ENCODE measurements at regions not wholly inside any gene's neighbourhood (a gene's known extent, or its start where the extent isn't known, plus 50 kb on each side); places are given as distances from the start of the nearest gene placed in this dataset.
"Not testable (repeated sequence)": the region's sequence is repeated elsewhere in the genome, so short reads cannot be mapped to it uniquely, and the experiment has no call there.

DNA sequence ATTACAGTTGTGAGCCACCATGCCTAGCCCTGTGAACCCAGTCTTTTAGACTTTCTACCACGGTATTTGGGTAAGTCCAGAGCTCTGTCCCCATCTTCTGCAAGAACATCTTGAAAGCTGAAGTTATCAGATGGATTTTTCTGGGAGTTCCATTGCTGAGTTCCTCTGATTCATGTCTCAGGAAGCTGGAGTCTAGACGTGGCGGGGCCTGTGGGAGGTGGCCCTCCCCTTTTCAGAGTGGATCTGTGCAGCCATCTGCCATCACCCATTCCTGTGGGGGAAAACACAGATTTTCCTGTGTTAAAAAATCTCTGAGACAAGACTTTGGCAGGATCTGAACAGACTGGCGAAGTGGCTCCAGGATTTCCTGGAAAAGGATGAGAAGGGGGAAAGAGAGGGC, 234.3 kb downstream of the NPIPA7 start:
- H3K27me3 Mint-ChIP-seq (ENCODE audit: low read depth); H3K36me3 Mint-ChIP-seq (ENCODE audit: low read depth); H3K9me3 Mint-ChIP-seq; H3K4me1 Mint-ChIP-seq; H3K4me3 Mint-ChIP-seq; H3K27ac Mint-ChIP-seq: not testable (repeated sequence)

DNA sequence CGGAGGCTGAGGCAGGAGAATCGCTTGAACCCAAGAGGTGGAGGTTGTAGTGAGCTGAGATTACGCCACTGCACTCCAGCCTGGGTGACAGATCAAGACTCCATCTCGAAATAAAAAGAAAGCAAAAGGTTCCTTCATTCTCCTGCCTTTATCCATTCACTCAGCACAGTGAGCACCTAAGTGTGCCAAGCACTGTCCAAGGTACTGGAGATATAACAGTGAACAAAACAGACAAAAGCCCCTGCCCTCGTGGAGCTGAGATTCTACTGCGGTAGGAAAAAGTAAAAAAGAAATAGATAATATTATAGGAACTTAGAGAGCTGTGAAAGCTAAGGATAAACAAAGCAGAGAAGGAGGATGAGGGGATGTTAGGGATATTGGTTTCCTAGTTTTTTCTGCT, 235.5 kb downstream of the NPIPA7 start:
- not testable (repeated sequence) for H3K4me3 Mint-ChIP-seq; H3K36me3 Mint-ChIP-seq (ENCODE audit: low read depth); H3K27ac Mint-ChIP-seq; H3K27me3 Mint-ChIP-seq (ENCODE audit: low read depth); H3K4me1 Mint-ChIP-seq; H3K9me3 Mint-ChIP-seq

GRCh38 chr16:16618963-16619465, 240.1 kb downstream of the NPIPA7 start:
- not testable (repeated sequence) for H3K27ac Mint-ChIP-seq; H3K4me3 Mint-ChIP-seq; H3K27me3 Mint-ChIP-seq (ENCODE audit: low read depth); H3K9me3 Mint-ChIP-seq; H3K36me3 Mint-ChIP-seq (ENCODE audit: low read depth); H3K4me1 Mint-ChIP-seq

DNA sequence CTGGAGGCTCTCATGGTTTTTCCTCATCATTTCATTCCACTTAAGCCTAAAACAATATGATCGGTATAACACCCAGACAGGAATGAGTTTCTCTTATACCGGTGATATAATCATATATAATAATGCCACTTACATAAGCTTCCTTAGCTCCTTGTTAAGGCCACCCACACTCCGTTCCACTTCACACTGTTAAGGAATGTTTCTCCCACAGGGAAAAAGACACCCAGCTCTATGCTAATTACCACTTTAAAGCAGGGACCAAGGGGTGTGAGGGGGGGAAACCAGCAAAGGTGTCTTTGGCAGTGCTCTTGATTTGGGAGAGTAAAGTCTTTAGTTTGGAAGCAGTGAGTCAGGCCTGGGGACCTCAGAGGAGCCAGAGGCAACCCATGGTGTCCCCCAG, 245.4 kb downstream of the NPIPA7 start:
- H3K4me1 Mint-ChIP-seq; H3K9me3 Mint-ChIP-seq; H3K27me3 Mint-ChIP-seq (ENCODE audit: low read depth); H3K4me3 Mint-ChIP-seq; H3K27ac Mint-ChIP-seq; H3K36me3 Mint-ChIP-seq (ENCODE audit: low read depth): not testable (repeated sequence)

DNA sequence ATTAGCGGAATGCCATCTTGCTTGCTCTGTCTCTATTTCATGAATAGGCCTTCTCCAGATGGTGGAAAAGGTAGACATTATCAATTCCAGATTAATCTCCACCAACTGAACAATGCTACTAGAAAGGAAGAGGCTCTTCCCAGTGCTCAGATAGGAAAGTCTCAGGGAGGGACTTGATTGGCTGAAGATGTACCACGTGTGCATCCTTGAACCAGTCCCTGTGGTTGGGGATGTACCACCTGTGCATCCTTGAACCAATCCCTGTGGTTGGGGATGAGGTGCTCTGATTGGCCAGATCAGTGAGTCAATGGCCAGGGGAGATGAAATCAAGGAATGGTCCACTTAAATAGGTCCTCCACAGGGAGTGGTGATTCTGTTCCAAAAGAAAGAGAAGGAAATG, 246.2 kb downstream of the NPIPA7 start:
- H3K4me3 Mint-ChIP-seq; H3K4me1 Mint-ChIP-seq; H3K9me3 Mint-ChIP-seq; H3K36me3 Mint-ChIP-seq (ENCODE audit: low read depth); H3K27ac Mint-ChIP-seq; H3K27me3 Mint-ChIP-seq (ENCODE audit: low read depth): not testable (repeated sequence)

GRCh38 chr16:16627865-16628264, 248.9 kb downstream of the NPIPA7 start:
- not testable (repeated sequence) for H3K4me3 Mint-ChIP-seq; H3K36me3 Mint-ChIP-seq (ENCODE audit: low read depth); H3K27ac Mint-ChIP-seq; H3K9me3 Mint-ChIP-seq; H3K4me1 Mint-ChIP-seq; H3K27me3 Mint-ChIP-seq (ENCODE audit: low read depth)

DNA sequence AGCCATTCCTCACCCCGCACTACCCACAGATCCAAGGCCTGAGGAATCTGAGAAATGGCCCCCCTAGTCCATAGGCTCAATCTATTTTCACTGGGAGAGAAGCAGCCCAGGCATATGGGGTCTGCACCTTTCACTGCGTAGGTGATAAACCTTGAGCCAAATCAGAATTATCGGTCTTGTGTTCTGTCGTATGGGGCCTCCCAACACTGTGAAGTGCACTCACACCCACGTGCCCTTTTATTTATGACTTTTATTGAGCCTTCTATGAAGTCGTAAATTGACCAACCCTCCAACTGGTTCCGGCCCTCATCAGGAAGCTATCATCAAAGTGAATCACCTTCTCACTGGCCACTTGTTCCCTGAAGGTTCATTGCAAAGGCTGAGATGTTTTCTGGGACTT, 259.3 kb downstream of the NPIPA7 start:
- not testable (repeated sequence) for H3K4me3 Mint-ChIP-seq; H3K9me3 Mint-ChIP-seq; H3K27ac Mint-ChIP-seq; H3K36me3 Mint-ChIP-seq (ENCODE audit: low read depth); H3K27me3 Mint-ChIP-seq (ENCODE audit: low read depth); H3K4me1 Mint-ChIP-seq

DNA sequence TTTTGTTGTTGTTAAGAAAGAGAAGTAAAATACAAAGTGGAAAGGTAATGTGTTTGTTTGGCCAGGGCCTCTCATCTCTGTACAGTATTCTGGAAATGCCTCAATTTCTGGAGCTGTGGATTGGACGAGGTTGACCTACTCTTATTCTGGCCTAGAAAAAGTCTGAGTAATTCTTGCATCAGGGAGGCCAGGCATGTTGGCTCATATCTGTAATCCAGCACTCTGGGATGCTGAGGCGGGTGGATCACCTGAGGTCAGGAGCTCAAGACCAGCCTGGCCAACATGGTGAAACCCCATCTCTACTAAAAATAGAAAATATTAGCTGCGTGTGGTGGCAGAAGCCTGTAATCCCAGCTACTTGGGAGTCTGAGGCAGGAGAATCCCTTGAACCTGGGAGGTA, 259.8 kb downstream of the NPIPA7 start:
- H3K9me3 Mint-ChIP-seq; H3K4me3 Mint-ChIP-seq; H3K27me3 Mint-ChIP-seq (ENCODE audit: low read depth): not testable (repeated sequence)

DNA sequence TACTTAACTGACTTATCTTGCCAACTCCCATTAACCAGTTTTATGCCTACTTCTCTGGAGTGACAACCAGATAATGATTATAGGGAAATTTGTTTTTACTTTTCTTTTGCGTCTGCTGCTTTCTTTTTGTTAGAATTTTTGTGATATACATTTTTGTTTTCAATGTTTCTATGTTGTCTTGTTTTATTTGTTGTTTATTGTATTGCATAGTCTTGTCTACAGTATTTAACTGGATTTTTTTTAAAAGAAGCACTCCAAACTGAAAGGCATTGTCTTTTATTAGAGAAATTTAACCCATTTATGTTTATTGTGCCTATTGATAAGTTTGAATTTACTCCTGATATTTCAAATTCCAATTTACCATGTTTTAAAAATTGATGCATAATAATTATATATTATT, 264.9 kb downstream of the NPIPA7 start:
- not testable (repeated sequence) for H3K36me3 Mint-ChIP-seq (ENCODE audit: low read depth); H3K9me3 Mint-ChIP-seq; H3K4me3 Mint-ChIP-seq; H3K4me1 Mint-ChIP-seq; H3K27me3 Mint-ChIP-seq (ENCODE audit: low read depth); H3K27ac Mint-ChIP-seq

More for the DNA sequence above, 259.8 kb downstream of the NPIPA7 start:
- H3K4me1 Mint-ChIP-seq; H3K27ac Mint-ChIP-seq; H3K36me3 Mint-ChIP-seq (ENCODE audit: low read depth): not testable (repeated sequence)

- not testable (repeated sequence) for H3K9me3 Mint-ChIP-seq; H3K4me3 Mint-ChIP-seq; H3K4me1 Mint-ChIP-seq; H3K27ac Mint-ChIP-seq; H3K27me3 Mint-ChIP-seq (ENCODE audit: low read depth); H3K36me3 Mint-ChIP-seq (ENCODE audit: low read depth)
Observed at GRCh38 chr16:16648002-16648401, 269.1 kb downstream of the NPIPA7 start.

DNA sequence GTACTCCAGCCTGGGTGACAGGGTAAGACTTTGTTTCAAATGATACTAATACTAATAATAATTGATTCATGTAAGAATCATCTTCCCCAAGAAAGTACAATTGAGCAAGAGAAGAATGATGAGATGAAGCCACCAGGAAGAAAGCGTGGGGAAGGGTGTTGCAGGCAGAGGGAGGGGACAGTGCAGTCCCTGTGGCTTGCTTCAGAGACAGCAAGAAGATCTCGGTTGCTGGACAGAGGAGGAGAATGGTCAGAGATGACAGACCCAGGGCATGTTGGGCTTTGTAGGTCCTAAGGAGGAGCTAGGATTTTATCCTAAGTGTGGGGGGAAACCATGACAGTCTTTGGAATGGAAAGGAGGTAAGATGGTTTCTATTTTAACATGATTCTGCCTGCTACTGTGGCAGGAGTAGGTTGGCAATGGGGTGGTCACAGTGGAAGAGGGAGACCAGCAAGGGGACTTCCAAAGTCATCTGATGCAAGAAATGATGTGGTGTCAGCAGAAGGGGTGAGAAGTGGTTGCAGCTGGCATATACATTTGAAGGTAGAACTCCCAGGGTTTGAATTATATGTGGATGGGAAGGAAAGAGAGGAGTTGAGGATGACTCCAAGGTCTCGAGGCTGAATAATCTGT, 293.4 kb downstream of the NPIPA7 start:
- not testable (repeated sequence) for H3K4me3 Mint-ChIP-seq, H3K4me1 Mint-ChIP-seq

DNA sequence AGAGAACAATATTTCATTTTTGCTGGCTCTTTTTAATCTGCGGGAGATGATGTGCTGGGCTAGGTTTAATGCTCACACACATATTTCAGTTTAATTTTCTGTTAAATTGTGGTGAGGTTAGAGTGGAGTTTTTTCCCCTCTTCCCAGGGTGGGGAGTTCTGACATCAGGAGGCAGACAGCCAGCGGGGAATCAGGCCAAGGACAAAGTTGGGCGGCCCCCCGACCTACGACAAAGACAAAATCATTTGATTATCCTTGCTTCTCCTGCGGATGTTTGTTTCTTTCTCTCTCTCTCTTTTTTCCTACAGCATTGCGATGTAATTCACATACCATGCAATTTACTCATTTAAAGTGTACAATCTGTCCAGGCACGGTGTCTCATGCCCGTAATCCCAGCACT, 295.9 kb downstream of the NPIPA7 start:
- not testable (repeated sequence) for H3K36me3 Mint-ChIP-seq (ENCODE audit: low read depth); H3K27me3 Mint-ChIP-seq (ENCODE audit: low read depth); H3K27ac Mint-ChIP-seq; H3K4me3 Mint-ChIP-seq; H3K4me1 Mint-ChIP-seq; H3K9me3 Mint-ChIP-seq

More for the DNA sequence above, 293.4 kb downstream of the NPIPA7 start:
- H3K27me3 Mint-ChIP-seq (ENCODE audit: low read depth); H3K27ac Mint-ChIP-seq; H3K36me3 Mint-ChIP-seq (ENCODE audit: low read depth); H3K9me3 Mint-ChIP-seq: not testable (repeated sequence)

- H3K27me3 Mint-ChIP-seq (ENCODE audit: low read depth); H3K36me3 Mint-ChIP-seq (ENCODE audit: low read depth); H3K4me3 Mint-ChIP-seq; H3K4me1 Mint-ChIP-seq; H3K9me3 Mint-ChIP-seq; H3K27ac Mint-ChIP-seq: not testable (repeated sequence)
Observed at GRCh38 chr16:16721849-16722248, 342.9 kb downstream of the NPIPA7 start.

DNA sequence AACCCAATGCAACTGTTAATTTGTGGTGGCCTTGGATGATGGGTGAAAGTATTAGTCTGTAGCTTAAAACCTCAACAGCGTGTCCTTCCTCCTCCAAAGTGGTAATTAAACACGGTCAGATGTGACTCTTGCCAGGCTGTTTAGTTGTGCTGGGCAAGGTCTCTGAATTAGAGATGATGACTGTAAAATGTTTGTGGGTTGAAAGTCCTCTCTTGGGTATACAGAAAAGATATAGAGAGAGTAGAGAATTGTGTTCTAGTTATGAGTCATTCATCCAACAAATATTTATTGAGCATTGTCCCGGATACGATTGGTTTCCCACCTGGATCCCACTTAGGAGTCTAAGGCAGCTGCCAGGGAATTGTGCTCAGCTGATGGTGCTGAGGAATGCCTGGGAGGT, 343.7 kb downstream of the NPIPA7 start:
- H3K9me3 Mint-ChIP-seq; H3K4me3 Mint-ChIP-seq; H3K4me1 Mint-ChIP-seq; H3K27me3 Mint-ChIP-seq (ENCODE audit: low read depth); H3K36me3 Mint-ChIP-seq (ENCODE audit: low read depth); H3K27ac Mint-ChIP-seq: not testable (repeated sequence)

GRCh38 chr16:16723819-16724519, 345.0 kb downstream of the NPIPA7 start:
- H3K36me3 Mint-ChIP-seq (ENCODE audit: low read depth); H3K27me3 Mint-ChIP-seq (ENCODE audit: low read depth); H3K9me3 Mint-ChIP-seq; H3K27ac Mint-ChIP-seq; H3K4me3 Mint-ChIP-seq; H3K4me1 Mint-ChIP-seq: not testable (repeated sequence)

DNA sequence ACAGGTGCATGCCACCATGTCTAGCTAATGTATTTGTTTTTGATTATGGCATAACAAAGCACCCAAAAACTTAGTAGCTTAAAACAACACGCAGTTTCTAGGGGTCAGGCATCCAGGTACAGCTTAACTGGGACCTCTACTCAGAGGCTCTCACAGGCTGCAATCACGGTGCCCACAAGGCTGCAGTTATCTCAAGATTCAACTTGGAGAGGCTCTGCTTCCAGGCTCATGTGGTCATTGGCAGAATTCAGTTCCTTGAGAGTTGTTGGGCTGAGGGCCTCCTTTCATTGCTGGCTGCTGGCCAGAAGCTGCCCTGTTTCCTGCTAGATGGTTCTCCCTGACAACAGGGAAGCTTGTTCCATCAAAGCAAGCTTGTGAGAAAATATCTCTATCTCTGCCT, 348.1 kb downstream of the NPIPA7 start:
- H3K4me3 Mint-ChIP-seq; H3K4me1 Mint-ChIP-seq; H3K27ac Mint-ChIP-seq; H3K36me3 Mint-ChIP-seq (ENCODE audit: low read depth); H3K27me3 Mint-ChIP-seq (ENCODE audit: low read depth); H3K9me3 Mint-ChIP-seq: not testable (repeated sequence)
